Endodermal cell (in vitro differentiated cells): ENCODE measurements at regions not wholly inside any gene's neighbourhood (a gene's known extent, or its start where the extent isn't known, plus 50 kb on each side); places are given as distances from the start of the nearest gene placed in this dataset.

Source experiments
- DNase-seq: peaks from one replicate; pipeline ENCODE4 v3.0.0-alpha.2; 2017
- H3K27ac ChIP-seq: 2 replicates; pipeline ENCODE4 v1.5.1; 2013; ENCODE audit warnings: mild to moderate bottlenecking, low read depth, low read length, moderate library complexity
- H3K27me3 ChIP-seq: 2 replicates; pipeline ENCODE4 v1.6.1; 2013; ENCODE audit warnings: mild to moderate bottlenecking, low read length, moderate library complexity; ENCODE audit not compliant: insufficient read depth, control insufficient read depth, poor library complexity, severe bottlenecking
- H3K36me3 ChIP-seq: 2 replicates; pipeline ENCODE4 v1.7.0; 2013; ENCODE audit warnings: mild to moderate bottlenecking, low read length, moderate library complexity; ENCODE audit not compliant: control insufficient read depth, insufficient read depth
- H3K4me1 ChIP-seq: one replicate; pipeline ENCODE4 v1.7.0; 2013; ENCODE audit warnings: low read length; ENCODE audit not compliant: control insufficient read depth, insufficient read depth
- H3K4me3 ChIP-seq: 2 replicates; pipeline ENCODE4 v1.5.1; 2013; ENCODE audit warnings: mild to moderate bottlenecking, low read length, moderate library complexity
- H3K9ac ChIP-seq: 2 replicates; pipeline ENCODE4 v1.6.1; 2013; ENCODE audit warnings: mild to moderate bottlenecking, low read length, moderate library complexity; ENCODE audit not compliant: poor library complexity, severe bottlenecking; ENCODE audit errors: extremely low read depth
- H3K9me3 ChIP-seq: 2 replicates; pipeline ENCODE4 v1.6.1; 2013; ENCODE audit warnings: mild to moderate bottlenecking, low read length, moderate library complexity; ENCODE audit not compliant: control insufficient read depth
- H3K27ac Mint-ChIP-seq: 2 replicates; pipeline ENCODE4 v1.8.0; 2020; ENCODE audit warnings: mixed read lengths
- H3K27me3 Mint-ChIP-seq: 2 replicates; pipeline ENCODE4 v1.8.0; 2021; ENCODE audit warnings: mild to moderate bottlenecking, mixed read lengths; ENCODE audit not compliant: insufficient read depth
- H3K36me3 Mint-ChIP-seq: 2 replicates; pipeline ENCODE4 v1.8.0; 2020; ENCODE audit warnings: low read depth, mixed read lengths
- H3K4me1 Mint-ChIP-seq: 2 replicates; pipeline ENCODE4 v1.8.0; 2020; ENCODE audit warnings: mixed read lengths
- H3K4me3 Mint-ChIP-seq: 2 replicates; pipeline ENCODE4 v1.8.0; 2020; ENCODE audit warnings: mild to moderate bottlenecking, moderate library complexity, mixed read lengths
- H3K9me3 Mint-ChIP-seq: 2 replicates; pipeline ENCODE4 v1.8.0; 2020; ENCODE audit warnings: mild to moderate bottlenecking, mixed read lengths
- CTCF ChIP-seq: fragments of 200-600 bp; sonication (generic); conservative IDR thresholded peaks from 2 replicates; pipeline ENCODE4 v1.5.0; 2021; ENCODE audit warnings: antibody characterized with exemption, mild to moderate bottlenecking
- WGBS, 2 experiments: methylation state at CpG; one replicate each; pipeline versions ENCODE4 v1.1.5 to v1.1.7; 2013; ENCODE audit warnings: missing lambda C conversion rate in 2 of 2, mixed read lengths in 1 of 2; ENCODE audit not compliant: insufficient coverage in 1 of 2, insufficient read length in 1 of 2; 5-methylcytosine and 5-hydroxymethylcytosine counted together

DNA sequence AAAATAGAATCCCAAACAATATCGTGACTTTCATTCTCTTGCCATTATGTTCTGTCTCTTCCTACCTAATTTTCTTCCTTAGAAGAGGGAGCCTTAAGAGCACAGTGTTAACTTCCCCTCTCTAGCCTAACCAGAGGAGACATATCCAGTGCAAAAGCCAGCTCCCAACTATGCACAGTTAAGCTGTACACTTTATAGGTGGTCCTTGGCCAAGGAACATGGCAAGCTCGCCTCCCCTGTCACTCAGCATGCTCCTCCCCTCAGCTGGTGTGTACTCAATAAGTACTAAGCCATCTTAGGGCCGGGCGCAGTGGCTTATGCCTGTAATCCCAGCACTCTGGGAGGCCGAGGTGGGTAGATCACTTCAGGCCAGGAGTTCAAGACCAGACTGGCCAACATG, 255.1 kb upstream of the TMPO start:
- H3K9ac ChIP-seq = no peak overlapping the region
- peaks cover 8% of the 10 kb centered on the region for H3K4me1 ChIP-seq
- no peaks in the 10 kb centered on the region for H3K27me3 ChIP-seq
- no peaks in the 10 kb centered on the region for H3K36me3 ChIP-seq
- peaks cover 27% of the 10 kb centered on the region for H3K4me1 Mint-ChIP-seq
- TF ChIP-seq CTCF = no peak
- H3K4me3 ChIP-seq = no peak overlapping the region
- H3K9me3 ChIP-seq = no peaks in the 10 kb centered on the region
- H3K27ac Mint-ChIP-seq = no peak overlapping the region
- no peak overlapping the region for H3K4me3 Mint-ChIP-seq
- H3K9me3 Mint-ChIP-seq = no peaks in the 10 kb centered on the region
- H3K27me3 Mint-ChIP-seq = no peaks in the 10 kb centered on the region
- no peaks in the 10 kb centered on the region for H3K36me3 Mint-ChIP-seq
- 97% methylated on average over 5 of the region's 5 CpGs for WGBS, 2 experiments
- no peak for DNase-seq
- no peak overlapping the region for H3K27ac ChIP-seq

DNA sequence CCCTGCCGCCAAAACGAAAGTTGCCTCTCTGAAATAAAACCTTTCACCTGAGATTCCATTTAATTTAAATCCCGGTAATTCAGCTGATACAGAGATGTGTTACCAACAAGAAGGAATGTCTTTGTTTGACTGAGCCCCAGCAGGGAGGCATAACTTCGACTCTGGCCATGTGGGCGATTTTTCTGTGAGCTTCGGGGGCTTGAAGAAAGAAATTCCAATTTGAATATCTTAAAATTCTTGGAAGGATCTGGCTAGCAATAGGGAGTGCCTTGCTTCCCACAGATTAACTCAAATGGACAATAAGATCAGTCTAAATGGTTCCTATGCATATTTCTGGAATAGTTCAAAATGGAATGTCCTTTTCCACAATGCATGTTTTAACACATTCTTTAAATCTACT, 252.5 kb upstream of the TMPO start:
- peaks cover 27% of the 10 kb centered on the region for H3K4me1 Mint-ChIP-seq
- no peak for DNase-seq

DNA sequence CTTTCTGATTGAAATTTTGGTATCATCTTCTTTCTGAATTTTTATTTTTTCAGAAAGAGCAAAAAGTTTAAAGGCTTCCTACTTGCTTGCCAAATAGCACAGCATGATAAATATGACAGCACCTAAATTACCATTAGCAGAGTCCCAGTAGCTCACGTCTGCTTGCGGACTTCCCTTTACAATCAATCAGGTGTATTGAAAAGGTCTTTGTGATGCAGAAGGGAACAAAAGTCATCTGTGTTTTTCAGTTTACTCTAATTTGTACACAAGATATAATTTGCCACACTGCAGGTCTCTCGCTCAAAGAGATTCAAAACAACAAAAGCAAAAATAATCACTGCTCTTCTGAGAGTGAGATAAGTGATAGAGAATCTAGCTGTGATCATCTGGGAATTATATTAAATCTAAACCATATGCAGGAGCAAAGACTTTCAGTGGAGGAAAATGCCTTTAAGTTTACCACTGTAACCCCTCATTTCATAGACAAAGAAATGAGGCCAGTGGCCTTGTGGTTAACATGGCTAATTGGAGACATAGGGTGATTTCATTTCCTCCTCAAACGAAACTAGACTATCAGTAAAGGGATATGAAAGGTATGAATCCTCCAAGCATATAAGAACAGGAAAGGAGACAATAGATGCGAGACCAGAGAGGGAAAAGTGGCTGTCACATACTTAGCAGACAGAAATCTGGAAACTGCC, 240.8 kb upstream of the TMPO start:
- no peak overlapping the region for H3K27ac ChIP-seq
- TF ChIP-seq CTCF = no peak
- Mint-ChIP-seq H3K9me3 (no peaks in the 10 kb centered on the region), H3K27ac (no peak overlapping the region), H3K4me1 (peaks cover 2% of the 10 kb centered on the region), H3K4me3 (no peak overlapping the region), H3K36me3 (no peaks in the 10 kb centered on the region), H3K27me3 (no peaks in the 10 kb centered on the region)
- no peaks in the 10 kb centered on the region for H3K9me3 ChIP-seq
- 80 to 85% methylated on average over 2 to 5 of the region's 5 CpGs for WGBS, 2 experiments
- no peaks in the 10 kb centered on the region for H3K4me1 ChIP-seq
- H3K4me3 ChIP-seq = no peak overlapping the region
- H3K27me3 ChIP-seq = peaks cover 21% of the 10 kb centered on the region
- no peak for DNase-seq
- H3K36me3 ChIP-seq = no peaks in the 10 kb centered on the region
- no peak overlapping the region for H3K9ac ChIP-seq

More for the DNA sequence above, 252.5 kb upstream of the TMPO start:
- H3K4me1 ChIP-seq = peaks cover 8% of the 10 kb centered on the region
- Mint-ChIP-seq H3K27me3 (no peaks in the 10 kb centered on the region), H3K4me3 (no peak overlapping the region), H3K36me3 (peaks cover 1% of the 10 kb centered on the region), H3K9me3 (peaks cover 7% of the 10 kb centered on the region), H3K27ac (peak overlapping the region; percentile 78)
- 74 to 79% methylated on average over 6 of the region's 6 CpGs for WGBS, 2 experiments
- no peak overlapping the region for H3K9ac ChIP-seq
- H3K27me3 ChIP-seq = no peaks in the 10 kb centered on the region
- H3K9me3 ChIP-seq = peaks cover 12% of the 10 kb centered on the region
- H3K27ac ChIP-seq = no peak overlapping the region
- TF ChIP-seq CTCF = no peak
- no peaks in the 10 kb centered on the region for H3K36me3 ChIP-seq
- no peak overlapping the region for H3K4me3 ChIP-seq
